ENCODE measurements at regions not wholly inside any gene's neighbourhood (a gene's known extent, or its start where the extent isn't known, plus 50 kb on each side); places are given as distances from the start of the nearest gene placed in this dataset.
"Not testable (repeated sequence)": the region's sequence is repeated elsewhere in the genome, so short reads cannot be mapped to it uniquely, and the experiment has no call there.

- DNase-seq, result no peak
Observed at GRCh38 chr2:133986881-133987795, 266.7 kb upstream of the MGAT5 start.

- DNase-seq, result no peak
Observed at GRCh38 chr2:133988316-133988891, 265.5 kb upstream of the MGAT5 start.

GRCh38 chr2:133991606-133992168, 262.2 kb upstream of the MGAT5 start:
- no peak for DNase-seq

GRCh38 chr2:133992454-133992853, 261.4 kb upstream of the MGAT5 start:
- no peak for DNase-seq

- no peak for DNase-seq
Observed at GRCh38 chr2:133993160-133993559, 260.7 kb upstream of the MGAT5 start.

- DNase-seq, result not testable (repeated sequence)
Observed at GRCh38 chr2:133998726-133999125, 255.1 kb upstream of the MGAT5 start.

- DNase-seq, result no peak
Observed at GRCh38 chr2:134002391-134002790, 251.5 kb upstream of the MGAT5 start.

GRCh38 chr2:134002921-134003320, 251.0 kb upstream of the MGAT5 start:
- DNase-seq, result no peak

- no peak for DNase-seq
Observed at GRCh38 chr2:134004467-134004866, 249.4 kb upstream of the MGAT5 start.

GRCh38 chr2:134008837-134009236, 245.0 kb upstream of the MGAT5 start:
- no peak for DNase-seq

GRCh38 chr2:134009440-134009839, 244.4 kb upstream of the MGAT5 start:
- no peak for DNase-seq

GRCh38 chr2:134009906-134010305, 244.0 kb upstream of the MGAT5 start:
- DNase-seq, result not testable (repeated sequence)

GRCh38 chr2:134011936-134012586, 241.8 kb upstream of the MGAT5 start:
- DNase-seq, result no peak

GRCh38 chr2:134014196-134014960, 239.5 kb upstream of the MGAT5 start:
- no peak for DNase-seq

- DNase-seq, result no peak
Observed at GRCh38 chr2:134019871-134020270, 234.0 kb upstream of the MGAT5 start.

- DNase-seq, result no peak
Observed at GRCh38 chr2:134020608-134021007, 233.3 kb upstream of the MGAT5 start.

GRCh38 chr2:134021830-134022524, 231.9 kb upstream of the MGAT5 start:
- no peak for DNase-seq

GRCh38 chr2:134023854-134024253, 230.0 kb upstream of the MGAT5 start:
- no peak for DNase-seq

- no peak for DNase-seq
Observed at GRCh38 chr2:134027980-134028379, 225.9 kb upstream of the MGAT5 start.

- no peak for DNase-seq
Observed at GRCh38 chr2:134029418-134029817, 224.5 kb upstream of the MGAT5 start.

GRCh38 chr2:134031539-134031938, 222.3 kb upstream of the MGAT5 start:
- no peak for DNase-seq
